ENCODE measurements at regions not wholly inside any gene's neighbourhood (a gene's known extent, or its start where the extent isn't known, plus 50 kb on each side); places are given as distances from the start of the nearest gene placed in this dataset.
A peak's percentile ranks its signal among the peaks of the same experiment; 100 is the strongest.

- DNase-seq (ENCODE audit: extremely low read depth, low read depth), result no peak
- no peak for TF ChIP-seq CTCF (IDR thresholded peaks at IDR 0.05; ENCODE audit: low read depth, low read length)
Measured at GRCh38 chr3:28718074-28718849, 369.6 kb upstream of the AZI2 start.

- peak; percentile 47 for TF ChIP-seq CTCF (IDR thresholded peaks at IDR 0.05; ENCODE audit: low read depth, low read length)
Measured at GRCh38 chr3:28726840-28727239, 378.2 kb upstream of the AZI2 start.

GRCh38 chr3:28727307-28727706, 378.7 kb upstream of the AZI2 start:
- no peak for TF ChIP-seq CTCF (IDR thresholded peaks at IDR 0.05; ENCODE audit: low read depth, low read length)
- DNase-seq (ENCODE audit: extremely low read depth, low read depth), result no peak

More at GRCh38 chr3:28726840-28727239, 378.2 kb upstream of the AZI2 start:
- DNase-seq (ENCODE audit: extremely low read depth, low read depth), result no peak

GRCh38 chr3:28738425-28738824, 389.8 kb upstream of the AZI2 start:
- no peak for DNase-seq (ENCODE audit: extremely low read depth, low read depth)
- no peak for TF ChIP-seq CTCF (IDR thresholded peaks at IDR 0.05; ENCODE audit: low read depth, low read length)

- DNase-seq (ENCODE audit: extremely low read depth, low read depth), result no peak
- TF ChIP-seq CTCF (IDR thresholded peaks at IDR 0.05; ENCODE audit: low read depth, low read length), result no peak
Measured at GRCh38 chr3:28739647-28740046, 391.0 kb upstream of the AZI2 start.

GRCh38 chr3:28743271-28743670, 394.6 kb upstream of the AZI2 start:
- TF ChIP-seq CTCF (IDR thresholded peaks at IDR 0.05; ENCODE audit: low read depth, low read length), result no peak
- DNase-seq (ENCODE audit: extremely low read depth, low read depth), result no peak

GRCh38 chr3:28743831-28744230, 395.2 kb upstream of the AZI2 start:
- DNase-seq (ENCODE audit: extremely low read depth, low read depth), result no peak
- TF ChIP-seq CTCF (IDR thresholded peaks at IDR 0.05; ENCODE audit: low read depth, low read length), result no peak

All from AG09319 (cell line).